Endothelial cell (in vitro differentiated cells): ENCODE measurements at regions not wholly inside any gene's neighbourhood (a gene's known extent, or its start where the extent isn't known, plus 50 kb on each side); places are given as distances from the start of the nearest gene placed in this dataset.

Experiments
- DNase-seq: peaks from one replicate; pipeline ENCODE4 v3.0.0; 2021; ENCODE audit warnings: low spot score
- H3K27ac Mint-ChIP-seq: one replicate; pipeline ENCODE4 v1.8.0; 2021; ENCODE audit warnings: mixed read lengths, inconsistent platforms; ENCODE audit not compliant: unreplicated experiment
- H3K27me3 Mint-ChIP-seq: one replicate; pipeline ENCODE4 v1.8.0; 2021; ENCODE audit warnings: mild to moderate bottlenecking, moderate library complexity, mixed read lengths, inconsistent platforms; ENCODE audit not compliant: unreplicated experiment
- H3K36me3 Mint-ChIP-seq: one replicate; pipeline ENCODE4 v1.8.0; 2021; ENCODE audit warnings: mild to moderate bottlenecking, low read depth, mixed read lengths, inconsistent platforms; ENCODE audit not compliant: unreplicated experiment
- H3K4me1 Mint-ChIP-seq: one replicate; pipeline ENCODE4 v1.8.0; 2021; ENCODE audit warnings: mild to moderate bottlenecking, mixed read lengths, inconsistent platforms; ENCODE audit not compliant: unreplicated experiment
- H3K4me3 Mint-ChIP-seq: one replicate; pipeline ENCODE4 v1.8.0; 2021; ENCODE audit warnings: mild to moderate bottlenecking, mixed read lengths, inconsistent platforms; ENCODE audit not compliant: unreplicated experiment
- H3K9me3 Mint-ChIP-seq: one replicate; pipeline ENCODE4 v1.8.0; 2021; ENCODE audit warnings: mixed read lengths, inconsistent platforms; ENCODE audit not compliant: unreplicated experiment
- TF ChIP-seq, protein P1 (sequence below): fragments of 200-600 bp; sonication (generic); IDR thresholded peaks from one replicate; pipeline ENCODE4 v1.5.0; 2021; ENCODE audit warnings: antibody characterized with exemption; ENCODE audit not compliant: unreplicated experiment

DNA sequence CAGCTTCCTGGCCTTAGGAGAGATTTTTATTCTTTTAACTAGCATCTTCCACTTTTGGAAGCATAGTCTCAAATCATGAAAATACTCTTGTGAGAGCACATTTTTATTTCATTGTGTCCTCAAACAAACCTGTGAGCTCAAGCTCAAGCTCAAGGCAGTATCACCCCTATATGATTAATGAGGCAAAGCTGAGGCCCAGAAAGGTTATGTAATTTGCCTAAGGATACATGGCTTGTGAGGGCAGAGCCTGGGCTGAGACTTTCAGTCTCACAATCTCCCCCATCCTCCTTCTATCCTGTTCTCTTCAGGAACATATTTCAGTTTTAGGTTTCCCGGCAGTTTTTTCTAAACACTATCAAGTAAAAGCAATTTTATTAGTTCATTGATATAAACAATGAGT lies 359.5 kb downstream of the PTEN start:
- H3K27me3 Mint-ChIP-seq, result no peaks in the 10 kb centered on the region
- H3K9me3 Mint-ChIP-seq, result no peaks in the 10 kb centered on the region
- peaks cover 2% of the 10 kb centered on the region for H3K4me1 Mint-ChIP-seq

More for the DNA sequence above, 359.5 kb downstream of the PTEN start:
- Mint-ChIP-seq H3K27ac (no peak overlapping the region), H3K36me3 (no peaks in the 10 kb centered on the region), H3K4me3 (no peak overlapping the region)
- TF ChIP-seq, protein P1, sequence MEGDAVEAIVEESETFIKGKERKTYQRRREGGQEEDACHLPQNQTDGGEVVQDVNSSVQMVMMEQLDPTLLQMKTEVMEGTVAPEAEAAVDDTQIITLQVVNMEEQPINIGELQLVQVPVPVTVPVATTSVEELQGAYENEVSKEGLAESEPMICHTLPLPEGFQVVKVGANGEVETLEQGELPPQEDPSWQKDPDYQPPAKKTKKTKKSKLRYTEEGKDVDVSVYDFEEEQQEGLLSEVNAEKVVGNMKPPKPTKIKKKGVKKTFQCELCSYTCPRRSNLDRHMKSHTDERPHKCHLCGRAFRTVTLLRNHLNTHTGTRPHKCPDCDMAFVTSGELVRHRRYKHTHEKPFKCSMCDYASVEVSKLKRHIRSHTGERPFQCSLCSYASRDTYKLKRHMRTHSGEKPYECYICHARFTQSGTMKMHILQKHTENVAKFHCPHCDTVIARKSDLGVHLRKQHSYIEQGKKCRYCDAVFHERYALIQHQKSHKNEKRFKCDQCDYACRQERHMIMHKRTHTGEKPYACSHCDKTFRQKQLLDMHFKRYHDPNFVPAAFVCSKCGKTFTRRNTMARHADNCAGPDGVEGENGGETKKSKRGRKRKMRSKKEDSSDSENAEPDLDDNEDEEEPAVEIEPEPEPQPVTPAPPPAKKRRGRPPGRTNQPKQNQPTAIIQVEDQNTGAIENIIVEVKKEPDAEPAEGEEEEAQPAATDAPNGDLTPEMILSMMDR, result no peak
- no peak for DNase-seq
